Prostate gland (tissue), 2 donors: ENCODE measurements at regions not wholly inside any gene's neighbourhood (a gene's known extent, or its start where the extent isn't known, plus 50 kb on each side); places are given as distances from the start of the nearest gene placed in this dataset.

Source experiments
- DNase-seq: peaks from one replicate; pipeline ENCODE4 v3.0.0-alpha.2; 2019; ENCODE audit warnings: low spot score
- H3K27ac ChIP-seq, 2 donors: fragments of 200-600 bp; sonication (generic); 2 replicates each; pipeline ENCODE4 v1.5.1; 2017 to 2019
- H3K27me3 ChIP-seq: fragments of 200-600 bp; sonication (generic); replicated peaks from 2 replicates; pipeline ENCODE4 v1.5.1; 2019; ENCODE audit not compliant: insufficient read depth
- H3K36me3 ChIP-seq, 2 donors: fragments of 200-600 bp; sonication (generic); 1 replicate in 1 of 2; 2 replicates in 1 of 2; pipeline versions ENCODE4 v1.5.1 to v1.8.1; 2017 to 2019
- H3K4me1 ChIP-seq: fragments of 200-600 bp; sonication (generic); replicated peaks from 2 replicates; pipeline ENCODE4 v1.5.1; 2019
- H3K4me3 ChIP-seq, 2 donors: fragments of 200-600 bp; sonication (generic); 2 replicates each; pipeline ENCODE4 v1.5.1; 2017 to 2019
- H3K9me3 ChIP-seq: fragments of 200-600 bp; sonication (generic); 2 replicates; pipeline ENCODE4 v1.5.1; 2017
- POLR2A ChIP-seq: fragments of 450-650 bp; IDR thresholded peaks from one replicate; pipeline ENCODE4 v1.6.1; 2016; ENCODE audit warnings: antibody characterized with exemption, mild to moderate bottlenecking
- POLR2AphosphoS5 ChIP-seq: sonication (generic); formaldehyde crosslinking; IDR thresholded peaks from one replicate; pipeline ENCODE4 v1.6.1; 2017; ENCODE audit warnings: antibody characterized with exemption
- WGBS: methylation state at CpG from one replicate; pipeline ENCODE4 v1.1.5; 2018; 5-methylcytosine and 5-hydroxymethylcytosine counted together
- intact Hi-C: fragments of 100-400 bp; cut with DNase I; formaldehyde crosslinking; loops from one replicate; pipeline ENCODE4 v1.14.2; 2022
- TF ChIP-seq, protein P1 (sequence below), 4 experiments: fragments of 200-600 bp in 2 of 4; fragments of 450-650 bp in 2 of 4; sonication (generic) in 2 of 4; IDR thresholded peaks; 1 replicate in 3 of 4; 2 replicates in 1 of 4; pipeline ENCODE4 v1.5.1; 2016 to 2019; ENCODE audit warnings: antibody characterized with exemption in 4 of 4, mild to moderate bottlenecking in 2 of 4, moderate library complexity in 2 of 4

GRCh38 chr13:106382534-106382933 is 152.9 kb downstream of the EFNB2 start:
- 74% methylated on average over 5 of the region's 5 CpGs for WGBS
- Histone ChIP-seq H3K27ac (no peak overlapping the region), H3K27me3 (no peaks in the 10 kb centered on the region), H3K4me3 (no peak overlapping the region), H3K36me3 (no peaks in the 10 kb centered on the region), H3K4me1 (no peaks in the 10 kb centered on the region), H3K9me3 (no peaks in the 10 kb centered on the region)
- DNase-seq, result no peak
- intact Hi-C loops, result no loop called here
- TF ChIP-seq POLR2AphosphoS5, result no peak
- TF ChIP-seq POLR2A, result no peak
- TF ChIP-seq, protein P1, sequence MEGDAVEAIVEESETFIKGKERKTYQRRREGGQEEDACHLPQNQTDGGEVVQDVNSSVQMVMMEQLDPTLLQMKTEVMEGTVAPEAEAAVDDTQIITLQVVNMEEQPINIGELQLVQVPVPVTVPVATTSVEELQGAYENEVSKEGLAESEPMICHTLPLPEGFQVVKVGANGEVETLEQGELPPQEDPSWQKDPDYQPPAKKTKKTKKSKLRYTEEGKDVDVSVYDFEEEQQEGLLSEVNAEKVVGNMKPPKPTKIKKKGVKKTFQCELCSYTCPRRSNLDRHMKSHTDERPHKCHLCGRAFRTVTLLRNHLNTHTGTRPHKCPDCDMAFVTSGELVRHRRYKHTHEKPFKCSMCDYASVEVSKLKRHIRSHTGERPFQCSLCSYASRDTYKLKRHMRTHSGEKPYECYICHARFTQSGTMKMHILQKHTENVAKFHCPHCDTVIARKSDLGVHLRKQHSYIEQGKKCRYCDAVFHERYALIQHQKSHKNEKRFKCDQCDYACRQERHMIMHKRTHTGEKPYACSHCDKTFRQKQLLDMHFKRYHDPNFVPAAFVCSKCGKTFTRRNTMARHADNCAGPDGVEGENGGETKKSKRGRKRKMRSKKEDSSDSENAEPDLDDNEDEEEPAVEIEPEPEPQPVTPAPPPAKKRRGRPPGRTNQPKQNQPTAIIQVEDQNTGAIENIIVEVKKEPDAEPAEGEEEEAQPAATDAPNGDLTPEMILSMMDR (IDR thresholded peaks at IDR 0.05), result no peak

GRCh38 chr13:106381091-106381490 is 154.4 kb downstream of the EFNB2 start:
- no peak overlapping the region for H3K27ac ChIP-seq
- no peaks in the 10 kb centered on the region for H3K27me3 ChIP-seq
- no peak for DNase-seq
- TF ChIP-seq POLR2AphosphoS5 (no peak), POLR2A (no peak)
- TF ChIP-seq, protein P1 (IDR thresholded peaks at IDR 0.05), result no peak
- no peaks in the 10 kb centered on the region for H3K9me3 ChIP-seq
- intact Hi-C loops, result no loop called here
- no peaks in the 10 kb centered on the region for H3K36me3 ChIP-seq
- no peak overlapping the region for H3K4me3 ChIP-seq
- H3K4me1 ChIP-seq, result no peaks in the 10 kb centered on the region
- WGBS, result 74% methylated on average over 4 of the region's 4 CpGs

GRCh38 chr13:106377931-106378662 is 157.4 kb downstream of the EFNB2 start:
- Histone ChIP-seq H3K36me3 (no peaks in the 10 kb centered on the region), H3K4me1 (no peaks in the 10 kb centered on the region), H3K4me3 (no peak overlapping the region), H3K27me3 (no peaks in the 10 kb centered on the region), H3K9me3 (no peaks in the 10 kb centered on the region), H3K27ac (no peak overlapping the region)
- TF ChIP-seq POLR2A, result no peak
- TF ChIP-seq POLR2AphosphoS5, result no peak
- TF ChIP-seq, protein P1 (IDR thresholded peaks at IDR 0.05), result no peak
- WGBS, result 87% methylated on average over 7 of the region's 7 CpGs
- no peak for DNase-seq
- intact Hi-C loops, result no loop called here

- WGBS, result 84% methylated on average over 7 of the region's 7 CpGs
- Histone ChIP-seq H3K4me1 (no peaks in the 10 kb centered on the region), H3K27ac (no peak overlapping the region), H3K9me3 (no peaks in the 10 kb centered on the region), H3K27me3 (no peaks in the 10 kb centered on the region), H3K36me3 (no peaks in the 10 kb centered on the region), H3K4me3 (no peak overlapping the region)
- no peak for DNase-seq
- intact Hi-C loops, result no loop called here
- TF ChIP-seq, protein P1 (IDR thresholded peaks at IDR 0.05), result no peak
- TF ChIP-seq POLR2A (no peak), POLR2AphosphoS5 (no peak)
These were observed 158.1 kb downstream of the EFNB2 start for GRCh38 chr13:106377341-106377740.

DNA sequence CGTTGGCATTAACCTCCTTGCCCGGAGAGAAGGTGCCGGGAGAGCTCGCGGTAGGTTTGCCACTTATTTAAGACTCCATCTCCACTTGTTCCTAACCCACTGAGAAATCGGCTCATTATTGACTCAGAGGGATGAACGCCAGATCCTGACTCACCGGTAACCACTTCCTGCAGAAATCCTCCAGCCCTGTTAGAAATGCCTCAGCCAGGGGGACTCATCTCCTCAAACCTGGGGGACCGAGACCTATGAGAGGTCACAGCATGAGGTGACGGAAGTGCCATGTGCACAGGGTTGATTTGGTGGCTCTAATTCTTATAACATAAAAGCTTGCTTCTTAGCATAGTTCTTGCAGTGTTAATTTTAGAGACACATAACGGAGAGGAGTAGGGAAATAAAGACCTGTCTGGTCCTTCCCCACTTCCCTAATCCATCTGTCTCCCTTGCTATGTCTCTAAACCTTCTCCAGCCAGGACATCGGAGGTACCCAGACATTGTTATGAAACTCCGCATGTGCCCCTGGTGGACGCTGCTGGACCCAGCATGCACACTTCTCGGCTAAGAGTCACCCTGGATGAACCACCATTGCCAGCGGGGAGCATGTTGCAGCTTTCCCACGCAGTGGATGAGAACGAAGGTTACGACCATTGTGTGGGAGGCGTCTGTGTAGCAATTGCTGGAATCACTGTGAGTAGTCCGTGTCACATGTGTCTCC is 158.9 kb downstream of the EFNB2 start:
- Histone ChIP-seq H3K4me3 (no peak overlapping the region), H3K27me3 (no peaks in the 10 kb centered on the region), H3K4me1 (no peaks in the 10 kb centered on the region), H3K36me3 (no peaks in the 10 kb centered on the region), H3K27ac (no peak overlapping the region), H3K9me3 (no peaks in the 10 kb centered on the region)
- no peak for DNase-seq
- TF ChIP-seq POLR2A (no peak), POLR2AphosphoS5 (no peak)
- TF ChIP-seq, protein P1 (IDR thresholded peaks at IDR 0.05), result no peak
- intact Hi-C loops, result no loop called here
- 82% methylated on average over 20 of the region's 21 CpGs for WGBS
